Lower leg skin (tissue), 3 donors: ENCODE measurements at regions not wholly inside any gene's neighbourhood (a gene's known extent, or its start where the extent isn't known, plus 50 kb on each side); places are given as distances from the start of the nearest gene placed in this dataset.

Experiments
- POLR2A ChIP-seq, 2 donors: fragments of 450-650 bp; IDR thresholded peaks; one replicate each; pipeline ENCODE4 v1.6.1; 2016 to 2017; ENCODE audit warnings: antibody characterized with exemption in 2 of 2, mild to moderate bottlenecking in 1 of 2, moderate library complexity in 1 of 2
- TF ChIP-seq, protein P1 (sequence below), 3 donors: fragments of 450-650 bp; IDR thresholded peaks; one replicate each; pipeline ENCODE4 v1.5.1; 2016; ENCODE audit warnings: antibody characterized with exemption in 3 of 3, mild to moderate bottlenecking in 3 of 3, moderate library complexity in 2 of 3

DNA sequence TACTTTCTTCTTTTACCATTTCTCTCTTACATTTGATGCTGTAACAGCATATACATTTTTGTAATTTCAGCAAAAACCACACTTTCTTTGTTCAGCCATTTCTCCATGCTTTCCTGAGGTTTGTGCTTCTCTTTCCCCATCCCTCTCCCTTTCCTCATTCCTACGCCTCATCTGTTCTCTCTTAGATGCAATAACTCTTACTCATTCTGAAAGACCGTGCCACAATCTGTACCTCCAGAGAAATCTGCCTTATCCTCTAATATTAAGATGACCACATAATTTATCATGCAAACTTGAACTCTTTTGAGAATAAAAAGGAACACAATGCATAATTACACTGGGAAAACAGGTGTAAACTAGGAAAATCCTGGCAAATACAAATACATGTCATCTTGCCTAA, 588.9 kb downstream of the JRKL start:
- TF ChIP-seq, protein P1, sequence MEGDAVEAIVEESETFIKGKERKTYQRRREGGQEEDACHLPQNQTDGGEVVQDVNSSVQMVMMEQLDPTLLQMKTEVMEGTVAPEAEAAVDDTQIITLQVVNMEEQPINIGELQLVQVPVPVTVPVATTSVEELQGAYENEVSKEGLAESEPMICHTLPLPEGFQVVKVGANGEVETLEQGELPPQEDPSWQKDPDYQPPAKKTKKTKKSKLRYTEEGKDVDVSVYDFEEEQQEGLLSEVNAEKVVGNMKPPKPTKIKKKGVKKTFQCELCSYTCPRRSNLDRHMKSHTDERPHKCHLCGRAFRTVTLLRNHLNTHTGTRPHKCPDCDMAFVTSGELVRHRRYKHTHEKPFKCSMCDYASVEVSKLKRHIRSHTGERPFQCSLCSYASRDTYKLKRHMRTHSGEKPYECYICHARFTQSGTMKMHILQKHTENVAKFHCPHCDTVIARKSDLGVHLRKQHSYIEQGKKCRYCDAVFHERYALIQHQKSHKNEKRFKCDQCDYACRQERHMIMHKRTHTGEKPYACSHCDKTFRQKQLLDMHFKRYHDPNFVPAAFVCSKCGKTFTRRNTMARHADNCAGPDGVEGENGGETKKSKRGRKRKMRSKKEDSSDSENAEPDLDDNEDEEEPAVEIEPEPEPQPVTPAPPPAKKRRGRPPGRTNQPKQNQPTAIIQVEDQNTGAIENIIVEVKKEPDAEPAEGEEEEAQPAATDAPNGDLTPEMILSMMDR (IDR thresholded peaks at IDR 0.05): no peak
- no peak for TF ChIP-seq POLR2A (IDR thresholded peaks at IDR 0.05)
